Stimulated activated naive CD8-positive, alpha-beta T cell treated with anti-CD3 and anti-CD28 coated beads, Interleukin-15, Interleukin-2, amounts not matched to agents 100 U/mL and 50 U/mL, for 24 hours (primary cell): ENCODE measurements at regions not wholly inside any gene's neighbourhood (a gene's known extent, or its start where the extent isn't known, plus 50 kb on each side); places are given as distances from the start of the nearest gene placed in this dataset.

ENCODE experiments used
- ATAC-seq: fragments of 150-1000 bp; cut with Tn5 transposase; one replicate; pipeline ENCODE4 v1.10.0; 2021
- DNase-seq: peaks from one replicate; pipeline ENCODE4 v3.0.0; 2021

GRCh38 chr2:17303521-17303920 is 214.7 kb downstream of the RAD51AP2 start:
- DNase-seq (no peak), ATAC-seq (no peak)

- DNase-seq (no peak), ATAC-seq (no peak)
Observed at GRCh38 chr2:17303054-17303453, 215.2 kb downstream of the RAD51AP2 start.

- ATAC-seq: no peak
- no peak for DNase-seq
Observed at GRCh38 chr2:17302281-17302680, 216.0 kb downstream of the RAD51AP2 start.

DNA sequence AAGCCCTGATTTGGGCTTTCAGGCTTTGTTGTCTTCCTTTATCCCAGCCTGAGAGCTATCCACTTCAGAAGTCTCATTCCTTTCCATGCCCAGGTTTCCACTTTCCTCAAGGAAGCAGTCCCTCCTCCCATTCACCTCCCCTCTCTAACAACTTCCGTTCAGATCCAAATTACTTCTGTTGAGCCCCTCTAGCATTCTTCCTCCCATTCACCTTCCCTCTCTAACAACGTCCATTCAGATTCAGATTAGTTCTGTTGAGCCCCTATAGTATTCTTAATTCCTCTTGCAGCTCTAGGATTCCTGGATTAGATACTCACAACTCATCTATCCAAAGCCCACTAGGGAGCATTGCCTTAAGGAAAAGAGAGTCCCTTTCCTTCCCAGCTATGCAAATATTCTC is 216.8 kb downstream of the RAD51AP2 start:
- ATAC-seq: no peak
- no peak for DNase-seq

GRCh38 chr2:17299891-17300540 is 218.2 kb downstream of the RAD51AP2 start:
- ATAC-seq: no peak
- no peak for DNase-seq

GRCh38 chr2:17298453-17298852 is 219.8 kb downstream of the RAD51AP2 start:
- ATAC-seq (no peak), DNase-seq (no peak)

DNA sequence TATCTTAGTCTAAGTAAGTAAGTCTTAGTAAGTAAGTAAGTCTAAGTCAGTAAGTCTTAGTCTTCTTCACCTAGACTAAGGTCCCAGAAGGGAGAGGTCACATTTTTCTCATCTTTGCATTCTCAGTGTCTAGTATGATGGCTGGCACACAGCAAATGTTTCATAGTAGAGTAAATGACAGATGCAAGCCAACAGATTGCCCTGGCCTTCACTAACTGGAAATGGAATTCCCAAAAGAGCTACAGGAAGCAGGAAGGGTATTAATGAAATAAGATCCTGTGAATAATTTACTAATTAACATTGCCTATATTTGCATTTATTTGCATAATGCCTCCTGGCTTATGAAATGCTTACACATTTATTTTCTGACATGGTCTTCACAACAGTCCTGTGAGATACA is 221.6 kb downstream of the RAD51AP2 start:
- DNase-seq (no peak), ATAC-seq (no peak)

- ATAC-seq (no peak), DNase-seq (no peak)
Observed at GRCh38 chr2:17289669-17290068, 228.6 kb downstream of the RAD51AP2 start.

GRCh38 chr2:17287183-17287582 is 231.1 kb downstream of the RAD51AP2 start:
- ATAC-seq (no peak), DNase-seq (no peak)

DNA sequence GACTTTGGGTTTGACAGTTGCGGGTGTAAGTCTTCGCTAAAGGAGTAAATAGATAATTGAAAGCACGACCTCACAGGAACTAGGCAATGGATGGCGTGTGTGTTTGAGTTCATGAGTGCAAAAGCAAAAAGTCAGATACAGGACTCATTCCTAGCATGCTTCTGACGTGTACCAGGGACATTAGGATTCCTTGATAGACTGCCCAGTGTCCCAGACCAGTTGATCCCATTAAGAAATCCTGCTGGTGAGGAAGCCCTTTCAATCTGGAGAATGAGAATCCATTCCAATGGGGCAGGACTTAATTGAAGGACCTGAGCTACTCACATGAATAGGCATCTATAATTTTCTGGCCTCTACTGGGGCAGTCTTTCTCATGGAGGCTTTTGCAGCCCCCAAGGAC is 235.4 kb downstream of the RAD51AP2 start:
- no peak for DNase-seq
- no peak for ATAC-seq

GRCh38 chr2:17282245-17282644 is 236.0 kb downstream of the RAD51AP2 start:
- ATAC-seq (no peak), DNase-seq (no peak)

DNA sequence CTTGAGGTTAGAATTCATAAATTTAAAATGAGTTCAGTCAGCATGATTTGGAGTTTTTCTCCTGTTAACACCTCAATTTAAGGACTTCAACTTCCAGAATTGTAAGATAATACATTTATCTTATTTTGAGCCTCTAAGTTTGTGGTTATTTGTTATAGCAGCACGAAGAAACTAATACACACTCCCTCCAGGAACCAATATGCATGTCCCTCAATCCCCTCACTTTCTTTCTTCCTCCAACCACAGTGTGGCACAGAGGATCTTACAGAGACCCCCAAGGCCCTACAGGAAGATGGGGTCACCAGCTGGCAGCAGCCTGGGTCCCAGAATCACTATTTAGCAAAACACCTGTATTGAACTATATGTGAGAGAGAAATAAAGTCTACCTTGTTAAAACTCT is 242.0 kb downstream of the RAD51AP2 start:
- DNase-seq: no peak
- ATAC-seq: no peak

GRCh38 chr2:17272652-17273525 is 245.4 kb downstream of the RAD51AP2 start:
- DNase-seq: no peak
- no peak for ATAC-seq

GRCh38 chr2:17272170-17272569 is 246.1 kb downstream of the RAD51AP2 start:
- DNase-seq (no peak), ATAC-seq (no peak)

DNA sequence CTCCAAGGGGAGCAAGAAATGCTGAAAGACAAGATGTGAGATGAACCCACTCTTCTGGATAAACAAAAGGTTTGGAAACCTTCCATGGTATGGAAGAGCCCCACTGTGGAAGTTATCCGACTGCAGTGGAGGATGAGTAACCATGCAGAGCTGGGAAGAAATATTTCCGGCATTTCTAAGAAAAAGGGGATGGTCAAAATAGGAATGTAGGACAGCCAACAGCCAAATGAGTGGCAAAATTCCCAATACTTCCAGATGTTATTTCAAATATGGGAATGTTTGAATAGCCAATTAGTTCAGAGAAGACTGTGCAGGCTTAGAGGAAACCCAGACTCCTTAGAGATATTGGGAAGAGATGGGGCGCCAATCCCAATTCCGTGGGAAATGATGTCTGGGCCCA is 246.8 kb downstream of the RAD51AP2 start:
- no peak for ATAC-seq
- no peak for DNase-seq

- ATAC-seq: no peak
- DNase-seq: no peak
Observed at GRCh38 chr2:17270894-17271293, 247.3 kb downstream of the RAD51AP2 start.

DNA sequence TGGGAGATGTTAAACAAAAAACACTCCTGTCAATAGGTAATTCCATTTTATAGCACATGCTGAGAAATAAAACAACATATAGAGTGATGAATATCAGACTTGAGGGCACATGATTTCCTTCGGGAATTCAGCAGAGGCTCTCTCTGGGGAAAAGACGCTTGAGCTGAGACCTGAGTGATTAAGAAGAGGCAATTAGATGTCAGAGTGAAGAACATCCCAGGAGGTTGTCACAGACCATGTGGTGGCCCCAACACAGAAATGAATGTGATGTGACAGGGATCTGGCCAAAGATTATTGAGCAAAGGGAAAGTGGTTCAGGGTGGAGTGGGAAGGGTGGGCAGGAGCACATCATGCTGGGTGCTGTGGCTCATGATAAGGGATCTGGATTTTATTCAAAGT is 254.7 kb downstream of the RAD51AP2 start:
- DNase-seq (no peak), ATAC-seq (no peak)

DNA sequence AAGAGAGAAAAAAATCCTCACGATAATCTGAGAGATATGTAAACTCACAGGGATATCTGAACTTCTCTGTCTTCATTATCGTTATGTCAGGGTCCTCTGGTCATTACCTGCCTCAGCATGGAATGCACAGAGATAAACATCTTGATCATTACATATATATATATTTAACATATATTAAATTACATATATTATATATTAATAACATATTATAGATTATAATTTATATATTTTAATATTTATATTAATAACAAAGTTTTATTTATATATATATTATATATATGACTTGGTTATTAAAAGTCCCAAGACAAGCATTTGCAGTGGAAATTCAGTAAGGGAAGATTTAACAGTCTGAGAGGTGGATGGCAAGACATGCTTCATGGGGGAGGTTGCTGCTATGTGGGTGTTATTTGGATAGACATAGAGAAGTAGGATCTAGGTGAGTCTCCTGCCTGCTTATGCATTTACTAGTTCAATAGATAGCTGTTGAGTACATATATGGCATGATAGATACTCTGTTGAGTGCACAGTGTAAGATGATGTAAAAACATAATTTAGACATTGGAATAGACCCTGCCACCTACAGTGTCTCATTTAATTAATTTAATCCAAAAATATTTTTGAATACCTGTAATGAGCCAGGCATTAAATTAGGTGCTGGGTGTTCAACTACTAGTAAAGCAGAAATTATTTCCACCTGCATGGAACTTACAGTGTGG is 255.2 kb downstream of the RAD51AP2 start:
- DNase-seq (no peak), ATAC-seq (no peak)

GRCh38 chr2:17259613-17260012 is 258.6 kb downstream of the RAD51AP2 start:
- ATAC-seq (no peak), DNase-seq (no peak)

- no peak for ATAC-seq
- no peak for DNase-seq
Observed at GRCh38 chr2:17258861-17259260, 259.4 kb downstream of the RAD51AP2 start.

DNA sequence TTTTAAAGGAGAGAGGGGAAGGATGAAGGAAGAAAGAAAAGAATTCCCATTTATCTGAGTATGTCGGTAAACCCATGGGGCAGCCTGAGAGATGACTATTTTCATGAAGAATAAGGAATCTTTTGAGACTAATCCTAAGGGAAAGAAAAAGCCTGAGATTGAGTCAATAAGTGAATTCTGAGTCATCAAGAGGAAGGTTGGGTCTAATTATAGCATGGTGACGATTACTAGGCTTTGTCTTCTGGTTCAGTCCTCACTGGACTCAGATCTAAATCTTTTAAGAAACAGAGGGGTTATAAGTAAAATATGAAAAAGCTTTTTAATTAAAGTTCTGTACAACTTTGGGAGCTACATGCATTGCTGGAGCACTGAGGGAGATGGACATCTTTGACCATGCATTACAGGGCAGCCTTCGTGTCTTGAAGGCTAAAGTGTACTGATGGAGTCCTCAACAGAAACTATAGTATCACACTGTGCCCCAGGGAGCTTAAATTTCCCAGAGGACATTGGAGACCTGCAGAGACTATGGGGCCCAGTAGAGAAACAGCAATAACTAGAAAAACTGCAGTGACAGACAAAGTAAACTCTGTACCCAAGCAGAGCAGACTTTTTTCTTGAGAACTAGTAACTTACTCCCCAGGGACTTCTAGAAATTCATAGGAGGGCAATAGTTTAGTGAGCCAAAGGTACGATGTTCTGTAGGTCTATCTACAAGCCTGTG is 260.9 kb downstream of the RAD51AP2 start:
- no peak for ATAC-seq
- no peak for DNase-seq

DNA sequence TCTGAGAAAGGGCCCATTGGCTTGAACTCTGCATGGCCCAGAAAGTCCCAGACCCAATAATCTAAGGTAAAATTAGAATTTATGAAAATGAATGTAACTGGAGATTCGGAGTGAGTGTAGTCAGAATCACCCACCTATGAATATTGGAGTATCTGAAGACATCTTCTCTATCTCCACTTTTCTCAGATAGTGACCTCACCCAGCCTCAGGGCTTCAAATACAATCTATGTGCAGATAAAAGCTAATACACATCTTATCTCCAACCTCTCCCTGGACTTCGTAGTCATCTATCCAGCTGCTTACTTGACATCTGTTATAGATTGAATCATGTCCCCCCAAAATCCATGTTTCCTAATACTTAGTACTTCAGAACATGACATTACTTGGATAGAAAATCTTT is 263.2 kb downstream of the RAD51AP2 start:
- no peak for ATAC-seq
- no peak for DNase-seq

DNA sequence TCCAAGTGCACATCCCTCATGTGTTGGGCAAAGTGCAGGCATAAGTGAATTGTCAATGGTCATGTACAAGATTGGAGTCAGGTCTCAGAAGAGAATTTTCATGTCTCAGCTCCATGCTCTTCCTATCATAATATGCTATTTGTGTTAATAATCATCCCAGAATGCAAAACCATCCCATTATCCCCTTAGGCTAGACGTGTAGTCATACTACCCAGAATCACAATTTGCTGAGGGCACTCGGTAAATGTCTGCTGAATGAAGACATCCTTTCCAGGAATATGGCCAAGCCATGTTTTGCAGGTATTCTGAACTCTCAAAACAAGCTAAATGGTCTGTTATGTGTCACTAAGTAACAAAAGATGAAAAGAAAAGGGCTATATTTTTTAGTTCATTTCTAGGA is 263.8 kb downstream of the RAD51AP2 start:
- DNase-seq (no peak), ATAC-seq (no peak)
